K562 (cell line): ENCODE measurements at regions not wholly inside any gene's neighbourhood (a gene's known extent, or its start where the extent isn't known, plus 50 kb on each side); places are given as distances from the start of the nearest gene placed in this dataset.

Experiments
- ARID3A ChIP-seq: IDR thresholded peaks from 2 replicates; pipeline ENCODE4 v1.6.1; 2012; ENCODE audit warnings: low read depth, low read length, improper control_type of control experiment, borderline replicate concordance
- CREM ChIP-seq: IDR thresholded peaks from 2 replicates; pipeline ENCODE4 v1.6.1; 2014; ENCODE audit warnings: antibody characterized with exemption, low read depth
- DEAF1 ChIP-seq: fragments of 450-650 bp; formaldehyde crosslinking; IDR thresholded peaks from 2 replicates; pipeline ENCODE4 v1.4.0; 2020; ENCODE audit warnings: mild to moderate bottlenecking, moderate library complexity
- DNMT1 ChIP-seq: fragments of 450-650 bp; IDR thresholded peaks from 2 replicates; pipeline ENCODE4 v1.6.1; 2016; ENCODE audit warnings: antibody characterized with exemption, mild to moderate bottlenecking
- E2F6 ChIP-seq, 2 experiments: IDR thresholded peaks; 2 replicates each; pipeline ENCODE4 v1.6.1; 2011; ENCODE audit warnings: borderline replicate concordance in 1 of 2, control low read depth in 1 of 2, low read depth in 1 of 2, low read length in 1 of 2, mild to moderate bottlenecking in 1 of 2, mixed read lengths in 1 of 2, moderate library complexity in 1 of 2; ENCODE audit not compliant: insufficient read depth in 1 of 2, insufficient read length in 1 of 2, poor library complexity in 1 of 2, severe bottlenecking in 1 of 2; ENCODE audit errors: extremely low read depth in 1 of 2
- GABPA ChIP-seq: fragments of 200-800 bp; sonication (Bioruptor generic); conservative IDR thresholded peaks from 2 replicates; pipeline ENCODE4 v1.6.1; 2016; ENCODE audit warnings: low read depth, missing genetic modification characterization, missing compliant biosample characterization
- HNRNPUL1 ChIP-seq: fragments of 200-400 bp; formaldehyde crosslinking; IDR thresholded peaks from 2 replicates; pipeline ENCODE4 v1.6.1; 2017; ENCODE audit warnings: low read length
- HOMEZ ChIP-seq: fragments of 250-450 bp; sonication (Bioruptor Pico); IDR thresholded peaks from 2 replicates; pipeline ENCODE4 v1.4.0; 2020; ENCODE audit warnings: mild to moderate bottlenecking, moderate library complexity
- IFI16 ChIP-seq: fragments of 250-450 bp; sonication (Bioruptor Pico); IDR thresholded peaks from 2 replicates; pipeline ENCODE4 v2.1.2; 2022; ENCODE audit warnings: mild to moderate bottlenecking, inconsistent platforms
- MLX ChIP-seq, 2 experiments: fragments of 450-650 bp in 1 of 2; sonication (generic) in 1 of 2; formaldehyde crosslinking; conservative IDR thresholded peaks; 2 replicates each; pipeline versions ENCODE4 v1.4.0 to v1.8.1; 2020 to 2022; ENCODE audit warnings: mild to moderate bottlenecking in 1 of 2, missing genetic modification reagents in 1 of 2
- NBN ChIP-seq: fragments of 450-650 bp; IDR thresholded peaks from 2 replicates; pipeline ENCODE4 v1.6.1; 2016; ENCODE audit warnings: low read depth, mild to moderate bottlenecking
- NCOA2 ChIP-seq, 2 experiments: fragments of 450-650 bp; IDR thresholded peaks; 2 replicates each; pipeline ENCODE4 v1.6.1; 2018; ENCODE audit warnings: mild to moderate bottlenecking in 2 of 2, moderate library complexity in 1 of 2; ENCODE audit not compliant: partially characterized antibody in 2 of 2
- TARDBP ChIP-seq: fragments of 450-650 bp; IDR thresholded peaks from 2 replicates; pipeline ENCODE4 v1.6.1; 2016
- XRCC5 ChIP-seq: fragments of 200-400 bp; formaldehyde crosslinking; IDR thresholded peaks from 2 replicates; pipeline ENCODE4 v1.6.1; 2017; ENCODE audit warnings: low read depth, mild to moderate bottlenecking, low read length
- ZFP91 ChIP-seq: sonication (generic); formaldehyde crosslinking; IDR thresholded peaks from 2 replicates; pipeline ENCODE4 v1.8.0; 2022; ENCODE audit warnings: mild to moderate bottlenecking, missing genetic modification reagents
- ZNF263 ChIP-seq: sonication (generic); formaldehyde crosslinking; IDR thresholded peaks from 2 replicates; pipeline ENCODE4 v1.8.0; 2022; ENCODE audit warnings: mild to moderate bottlenecking, missing genetic modification reagents, borderline replicate concordance
- ZNF511 ChIP-seq: sonication (generic); formaldehyde crosslinking; IDR thresholded peaks from 2 replicates; pipeline ENCODE4 v1.8.0; 2022; ENCODE audit warnings: mild to moderate bottlenecking, missing genetic modification reagents
- ZNF561 ChIP-seq: fragments of 450-650 bp; formaldehyde crosslinking; conservative IDR thresholded peaks from 2 replicates; pipeline ENCODE4 v1.4.0; 2020; ENCODE audit warnings: mild to moderate bottlenecking, moderate library complexity
- ZNF717 ChIP-seq: fragments of 250-450 bp; sonication (Bioruptor Pico); IDR thresholded peaks from 2 replicates; pipeline ENCODE4 v1.5.0; 2021

- TF ChIP-seq ZNF263 (CRISPR knock-in tag) (no peak), TARDBP (no peak), ZNF717 (CRISPR knock-in tag) (no peak), ZFP91 (no peak), XRCC5 (no peak), MLX (CRISPR knock-in tag; conservative IDR thresholded peaks at IDR 0.05) (no peak), HNRNPUL1 (no peak), ZNF511 (CRISPR knock-in tag) (no peak), E2F6 (IDR thresholded peaks at IDR 0.05; ENCODE audit: borderline replicate concordance in 1 of 2, extremely low read depth in 1 of 2, insufficient read depth in 1 of 2, insufficient read length in 1 of 2, low read depth in 1 of 2, low read length in 1 of 2, poor library complexity in 1 of 2, severe bottlenecking in 1 of 2) (no peak), ZNF561 (CRISPR knock-in tag) (no peak), DEAF1 (CRISPR knock-in tag) (no peak), NBN (no peak), DNMT1 (no peak), IFI16 (no peak), CREM (peak; percentile 60), HOMEZ (no peak), NCOA2 (IDR thresholded peaks at IDR 0.05; ENCODE audit: partially characterized antibody in 2 of 2) (no peak), GABPA (tag) (0 out of 2 replicates have a peak, but pooled peaks have one; percentile 7), ARID3A (no peak)
Measured at GRCh38 chr4:186798951-186799659, 75.4 kb upstream of the FAT1 start (continued).
